ENCODE measurements at regions not wholly inside any gene's neighbourhood (a gene's known extent, or its start where the extent isn't known, plus 50 kb on each side); places are given as distances from the start of the nearest gene placed in this dataset.

- no peak for TF ChIP-seq POLR2A (IDR thresholded peaks at IDR 0.05)
- TF ChIP-seq CTCF (IDR thresholded peaks at IDR 0.05), result no peak
Observed at GRCh38 chr5:107766439-107766838, 95.7 kb upstream of the EFNA5 start.
